Heart right ventricle (tissue), 16 donors: ENCODE measurements at regions not wholly inside any gene's neighbourhood (a gene's known extent, or its start where the extent isn't known, plus 50 kb on each side); places are given as distances from the start of the nearest gene placed in this dataset.
"Not testable (repeated sequence)": the region's sequence is repeated elsewhere in the genome, so short reads cannot be mapped to it uniquely, and the experiment has no call there.

Source experiments
- ATAC-seq, 8 donors: fragments of 200-7000 bp; cut with Tn5 transposase; one replicate each; pipeline ENCODE4 v1.9.1; 2020; ENCODE audit warnings: mild to moderate bottlenecking in 8 of 8, moderate library complexity in 8 of 8, moderate number of reproducible peaks in 1 of 8
- DNase-seq, 2 donors: peaks; one replicate each; pipeline ENCODE4 v3.0.0-alpha.2; 2020
- H3K27ac ChIP-seq, 10 donors: fragments of 200-600 bp; sonication (generic) in 2 of 10; one replicate each; pipeline versions ENCODE4 v1.5.0 to v1.8.0; 2020 to 2022; ENCODE audit warnings: mild to moderate bottlenecking in 3 of 10
- H3K27me3 ChIP-seq, 7 donors: fragments of 200-600 bp; one replicate each; pipeline ENCODE4 v1.8.0; 2021 to 2022; ENCODE audit warnings: mild to moderate bottlenecking in 2 of 7
- H3K36me3 ChIP-seq, 9 donors: fragments of 200-600 bp; sonication (generic) in 1 of 9; one replicate each; pipeline versions ENCODE4 v1.5.0 to v1.8.0; 2020 to 2022; ENCODE audit warnings: mild to moderate bottlenecking in 2 of 9
- H3K4me1 ChIP-seq, 9 donors: fragments of 200-600 bp; sonication (generic) in 1 of 9; one replicate each; pipeline versions ENCODE4 v1.5.0 to v1.8.0; 2020 to 2022; ENCODE audit warnings: mild to moderate bottlenecking in 4 of 9
- H3K4me3 ChIP-seq, 10 donors: fragments of 200-600 bp; sonication (generic) in 2 of 10; one replicate each; pipeline versions ENCODE4 v1.5.0 to v1.8.0; 2020 to 2022; ENCODE audit warnings: mild to moderate bottlenecking in 7 of 10, moderate library complexity in 2 of 10
- H3K9me3 ChIP-seq, 11 donors: fragments of 200-600 bp in 10 of 11; sonication (generic) in 2 of 11; one replicate each; pipeline versions ENCODE4 v1.5.0 to v1.8.0; 2013 to 2022; ENCODE audit warnings: mild to moderate bottlenecking in 2 of 11, control low read depth in 1 of 11, moderate library complexity in 1 of 11
- WGBS, 2 donors: extraction: QIAGEN DNeasy Blood & Tissue Kit; methylation state at CpG; one replicate each; pipeline ENCODE4 v1.1.7; 2013; ENCODE audit warnings: inconsistent platforms in 1 of 2; 5-methylcytosine and 5-hydroxymethylcytosine counted together
- intact Hi-C, 10 donors: fragments of 100-400 bp; cut with DNase I; formaldehyde crosslinking; loops; one replicate each; pipeline versions ENCODE4 v1.11.1 to v1.14.2; 2022
- TF ChIP-seq, protein P1 (sequence below), 9 donors: fragments of 200-600 bp; sonication (generic) in 2 of 9; IDR thresholded peaks; one replicate each; pipeline versions ENCODE4 v1.5.0 to v1.8.0; 2021 to 2022; ENCODE audit warnings: antibody characterized with exemption in 9 of 9, mild to moderate bottlenecking in 5 of 9, moderate library complexity in 1 of 9
- donor health status: Arrhythmogenic right ventricular cardiomyopathy.
- donor health status: ischemic (EF 13 %, LVEDD 7.1; RV severe dilation, severe dysfunction).
- donor health status: healthy with polysubstance abuse.
- donor health status: DM: no; HTN: yes; CAD: no.
- donor health status: DM: no; HTN: no; CAD: no.
- donor health status: ischemic (EF 25% LVEDD 6.9; RV normal size, moderate dysfunction).
- donor health status: ischemic (EF 25% LVEDD 5.7; RV mildly dilated, moderate dysfunction).
- donor health status: healthy.
- donor health status: DM: yes; HTN: yes; CAD: no.
- donor health status: Ischemic cardiomyopathy.
- donor health status: ischemic (EF 35%, LVEDD 5.7; RV mildly dilated, moderate dysfunction).
- donor health status: nonischemic (EF 11% LVEDD 7.7; RV severe dilation, severe dysfunction).
- donor health status: DM: yes; HTN: yes; CAD: no.
- donor health status: PGD.
- donor health status: ischemic (EF 29% LVEDD 5.4; RV normal size, mild dysfunction).
- donor health status: nonischemic (EF 23%, LVEDD 6.1; RV moderate dilation, normal function).

DNA sequence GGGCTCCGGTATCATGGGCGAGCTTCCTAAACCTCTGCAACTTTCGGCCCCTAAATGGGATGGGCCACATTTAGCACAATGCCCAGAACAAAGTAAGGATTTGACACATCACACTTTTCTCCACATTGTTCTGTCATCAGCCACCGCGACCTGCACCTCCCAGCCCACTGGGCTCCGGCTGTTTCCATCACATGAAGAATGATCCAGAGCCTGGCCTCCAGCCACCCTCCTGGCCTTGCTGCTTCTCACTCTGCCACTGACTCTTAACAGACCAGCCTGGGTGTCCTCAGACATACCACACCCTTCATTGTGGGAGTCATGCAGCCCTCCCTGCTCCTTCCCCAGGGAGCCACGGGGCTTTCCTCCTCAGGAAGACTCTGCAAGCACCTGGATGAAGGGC, 113.7 kb downstream of the IGLL1 start:
- no peaks in the 10 kb centered on the region for H3K4me1 ChIP-seq
- peaks cover 0 to 5% (median 0%) of the 10 kb centered on the region in 7 donors for H3K27me3 ChIP-seq
- WGBS, 2 donors = 83 to 84% methylated on average over 7 of the region's 7 CpGs
- ATAC-seq (no peak), DNase-seq (no peak)
- intact Hi-C loops = no loop called here
- no peak overlapping the region for H3K4me3 ChIP-seq
- TF ChIP-seq, protein P1, sequence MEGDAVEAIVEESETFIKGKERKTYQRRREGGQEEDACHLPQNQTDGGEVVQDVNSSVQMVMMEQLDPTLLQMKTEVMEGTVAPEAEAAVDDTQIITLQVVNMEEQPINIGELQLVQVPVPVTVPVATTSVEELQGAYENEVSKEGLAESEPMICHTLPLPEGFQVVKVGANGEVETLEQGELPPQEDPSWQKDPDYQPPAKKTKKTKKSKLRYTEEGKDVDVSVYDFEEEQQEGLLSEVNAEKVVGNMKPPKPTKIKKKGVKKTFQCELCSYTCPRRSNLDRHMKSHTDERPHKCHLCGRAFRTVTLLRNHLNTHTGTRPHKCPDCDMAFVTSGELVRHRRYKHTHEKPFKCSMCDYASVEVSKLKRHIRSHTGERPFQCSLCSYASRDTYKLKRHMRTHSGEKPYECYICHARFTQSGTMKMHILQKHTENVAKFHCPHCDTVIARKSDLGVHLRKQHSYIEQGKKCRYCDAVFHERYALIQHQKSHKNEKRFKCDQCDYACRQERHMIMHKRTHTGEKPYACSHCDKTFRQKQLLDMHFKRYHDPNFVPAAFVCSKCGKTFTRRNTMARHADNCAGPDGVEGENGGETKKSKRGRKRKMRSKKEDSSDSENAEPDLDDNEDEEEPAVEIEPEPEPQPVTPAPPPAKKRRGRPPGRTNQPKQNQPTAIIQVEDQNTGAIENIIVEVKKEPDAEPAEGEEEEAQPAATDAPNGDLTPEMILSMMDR (IDR thresholded peaks at IDR 0.05) = no peak
- H3K36me3 ChIP-seq = no peaks in the 10 kb centered on the region
- H3K9me3 ChIP-seq = no peaks in the 10 kb centered on the region
- no peak overlapping the region for H3K27ac ChIP-seq

DNA sequence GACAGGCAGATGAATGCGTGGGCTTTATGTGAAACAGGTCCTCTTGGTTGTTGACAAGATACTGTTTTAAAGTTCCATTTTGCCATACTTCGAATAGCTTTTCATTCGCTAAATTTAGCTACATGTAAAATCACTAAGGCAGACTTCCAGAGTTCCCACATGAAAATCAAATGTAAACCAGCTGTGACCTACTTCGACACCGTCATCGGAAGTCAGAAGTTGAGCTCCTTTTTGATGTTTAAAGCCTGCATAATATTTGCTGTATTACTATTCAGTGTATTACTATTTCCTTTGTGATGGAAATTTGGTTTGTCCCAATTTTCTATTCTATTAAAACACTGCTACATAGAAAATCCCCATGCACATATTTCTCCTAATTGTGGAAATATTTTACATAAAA, 115.3 kb downstream of the IGLL1 start:
- intact Hi-C loops, H3K36me3 ChIP-seq, ATAC-seq, H3K4me3 ChIP-seq, DNase-seq, H3K27ac ChIP-seq, H3K4me1 ChIP-seq, H3K9me3 ChIP-seq: not testable (repeated sequence)
- 54 to 58% methylated on average over 5 of the region's 6 CpGs for WGBS, 2 donors
- peaks cover 0 to 16% (median 3%) of the 10 kb centered on the region in 7 donors for H3K27me3 ChIP-seq

DNA sequence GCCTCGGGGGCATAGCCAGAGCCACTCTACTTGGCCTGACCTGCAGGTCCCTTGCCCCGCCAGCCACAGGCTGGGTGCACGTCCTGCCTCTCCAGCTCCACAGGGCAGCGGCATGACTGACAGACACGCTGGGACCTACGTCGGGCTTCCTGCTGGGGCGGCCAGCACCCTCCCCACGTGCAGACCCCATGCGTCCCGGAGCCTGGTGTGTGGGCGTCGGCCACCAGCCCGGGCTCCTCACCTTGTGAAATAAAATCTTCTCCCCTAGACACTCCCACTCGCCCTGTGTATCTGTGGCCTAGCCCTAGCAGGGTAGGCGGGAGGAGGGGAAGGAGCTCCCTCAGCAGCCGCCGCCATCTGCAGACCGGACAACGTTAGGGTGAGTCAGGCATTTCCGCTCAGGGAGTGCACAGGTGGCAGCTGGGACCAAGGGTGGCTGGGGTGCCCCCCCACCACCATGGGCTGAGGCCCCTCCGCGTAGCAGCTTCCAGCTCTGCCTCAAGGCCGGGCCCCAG, 119.5 kb downstream of the IGLL1 start:
- H3K9me3 ChIP-seq, H3K4me1 ChIP-seq, H3K27ac ChIP-seq, H3K36me3 ChIP-seq, intact Hi-C loops, DNase-seq, H3K4me3 ChIP-seq: not testable (repeated sequence)
- ATAC-seq = peak in 1 of 8 donors; percentile 13
- H3K27me3 ChIP-seq = peaks cover 0 to 47% (median 23%) of the 10 kb centered on the region in 7 donors
- 74 to 75% methylated on average over 23 to 24 of the region's 24 CpGs for WGBS, 2 donors

DNA sequence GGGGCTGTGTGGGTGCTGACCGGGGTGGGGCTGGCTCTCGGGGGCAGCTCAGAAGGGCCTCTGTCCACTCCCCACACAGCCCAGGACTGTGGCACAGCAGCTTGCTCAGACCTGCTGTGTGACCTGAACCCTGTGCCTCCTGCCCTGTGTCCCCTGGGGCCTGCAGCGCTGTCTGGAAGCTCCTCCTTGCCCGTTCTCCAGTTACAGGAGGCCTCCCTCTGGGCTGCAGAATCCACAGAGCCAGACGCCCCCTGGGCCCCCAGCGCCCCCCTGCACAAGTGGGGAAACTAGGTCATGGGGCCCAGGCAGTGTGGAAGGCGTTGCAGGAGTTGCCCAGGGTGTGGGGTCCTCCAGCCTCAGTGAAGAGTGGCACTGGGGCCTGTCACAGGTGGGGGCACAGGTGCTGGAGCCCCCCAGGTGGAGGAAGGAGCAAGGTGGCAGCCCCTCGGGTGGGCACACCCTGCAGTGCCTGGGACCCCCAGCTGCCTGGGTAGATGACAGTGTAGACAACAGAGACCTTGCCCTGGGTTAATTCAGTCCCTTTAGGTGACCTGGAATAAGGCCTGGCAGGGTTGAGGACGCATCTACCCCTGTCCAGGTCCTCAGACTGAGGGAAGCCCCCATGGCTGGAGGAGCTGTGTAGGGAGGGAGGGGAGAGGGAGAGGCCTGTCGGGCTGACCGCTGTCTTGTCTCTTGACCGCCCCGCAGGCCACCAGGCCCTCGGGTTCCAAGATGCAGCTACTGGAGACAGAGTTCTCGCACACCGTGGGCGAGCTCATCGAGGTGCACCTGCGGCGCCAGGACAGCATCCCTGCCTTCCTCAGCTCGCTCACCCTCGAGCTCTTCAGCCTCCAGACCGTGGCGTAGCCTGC, 120.2 kb downstream of the IGLL1 start:
- H3K4me1 ChIP-seq, H3K27ac ChIP-seq, DNase-seq, H3K9me3 ChIP-seq, intact Hi-C loops, H3K36me3 ChIP-seq, H3K4me3 ChIP-seq: not testable (repeated sequence)
- H3K27me3 ChIP-seq = peaks cover 0 to 47% (median 23%) of the 10 kb centered on the region in 7 donors
- 82 to 83% methylated on average over 21 to 24 of the region's 24 CpGs for WGBS, 2 donors
- peak in 2 of 8 donors; percentile 20 to 44 for ATAC-seq

DNA sequence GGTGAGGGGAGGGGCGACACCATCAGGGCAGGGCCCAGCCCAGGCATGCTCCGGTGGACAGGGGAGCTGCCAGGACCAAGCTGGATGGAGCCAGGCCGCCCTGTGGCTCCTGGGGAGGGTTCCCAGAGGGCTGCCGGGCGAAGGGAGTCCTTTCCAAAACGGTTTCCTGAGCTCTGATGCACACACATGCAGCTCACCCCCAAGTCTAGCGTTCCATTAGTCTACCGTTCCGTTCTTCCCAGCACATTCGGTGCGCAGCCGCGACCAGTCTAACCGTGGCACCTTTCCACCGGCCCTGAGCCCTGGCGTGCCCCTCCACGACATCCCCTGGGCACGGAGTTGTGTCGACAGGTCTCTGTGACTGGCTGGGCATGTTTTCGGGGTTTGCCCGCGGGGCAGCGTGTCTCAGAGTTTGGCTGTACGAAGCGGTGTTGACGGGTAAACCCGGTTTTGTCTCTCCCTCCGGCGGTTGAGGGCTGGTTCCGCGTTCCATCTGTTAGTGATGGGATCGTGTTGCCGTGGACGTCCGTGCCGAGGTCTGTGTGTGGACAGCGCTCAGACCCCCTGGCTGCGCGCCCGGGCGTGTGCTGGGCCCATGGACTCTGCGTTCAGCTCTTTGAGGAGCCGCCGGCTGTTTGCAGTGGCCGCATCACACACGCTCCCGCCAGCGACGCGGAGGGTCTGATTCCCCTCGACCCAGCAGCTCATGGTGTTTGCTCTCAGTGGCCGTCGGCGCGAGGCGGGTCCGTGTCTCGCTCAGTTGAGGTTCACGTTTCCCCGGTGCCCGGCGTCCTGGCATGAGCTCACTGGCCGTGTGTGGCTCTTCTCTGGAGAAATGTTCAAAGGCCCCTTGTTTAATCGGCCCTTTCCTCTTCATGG, 121.2 kb downstream of the IGLL1 start:
- peaks cover 0 to 47% (median 23%) of the 10 kb centered on the region in 7 donors for H3K27me3 ChIP-seq
- no peak overlapping the region for H3K27ac ChIP-seq
- TF ChIP-seq, protein P1 (IDR thresholded peaks at IDR 0.05) = no peak
- H3K36me3 ChIP-seq = no peaks in the 10 kb centered on the region
- no peak for ATAC-seq
- no peaks in the 10 kb centered on the region for H3K9me3 ChIP-seq
- DNase-seq = no peak
- no peak overlapping the region for H3K4me3 ChIP-seq
- 93% methylated on average over 64 of the region's 64 CpGs for WGBS, 2 donors
- intact Hi-C loops = no loop called here
- H3K4me1 ChIP-seq = no peaks in the 10 kb centered on the region
